Thyroid gland (tissue), 4 donors: ENCODE measurements at regions not wholly inside any gene's neighbourhood (a gene's known extent, or its start where the extent isn't known, plus 50 kb on each side); places are given as distances from the start of the nearest gene placed in this dataset.

Experiments used
- DNase-seq, 2 donors: peaks; one replicate each; pipeline ENCODE4 v3.0.0-alpha.2; 2019
- H3K27ac ChIP-seq, 3 donors: fragments of 200-600 bp; sonication (generic); 1 replicate in 2 of 3; 2 replicates in 1 of 3; pipeline ENCODE4 v1.5.1; 2016 to 2019; ENCODE audit warnings: mild to moderate bottlenecking in 1 of 3, moderate library complexity in 1 of 3
- H3K27me3 ChIP-seq: fragments of 200-600 bp; sonication (generic); one replicate; pipeline ENCODE4 v1.5.1; 2019
- H3K36me3 ChIP-seq, 2 donors: fragments of 200-600 bp; sonication (generic); one replicate each; pipeline ENCODE4 v1.5.1; 2016 to 2019
- H3K4me1 ChIP-seq, 2 donors: fragments of 200-600 bp; sonication (generic); one replicate each; pipeline ENCODE4 v1.5.1; 2017 to 2019
- H3K4me3 ChIP-seq, 3 donors: fragments of 200-600 bp; sonication (generic); replicated peaks in 1 of 3; 1 replicate in 2 of 3; 2 replicates in 1 of 3; pipeline ENCODE4 v1.5.1; 2016; ENCODE audit warnings: mild to moderate bottlenecking in 1 of 3
- H3K9me3 ChIP-seq: fragments of 200-600 bp; sonication (generic); one replicate; pipeline ENCODE4 v1.5.1; 2017
- CTCF ChIP-seq, 6 experiments: fragments of 200-600 bp in 3 of 6; fragments of 450-650 bp in 3 of 6; sonication (generic) in 3 of 6; IDR thresholded peaks; one replicate each; pipeline ENCODE4 v1.5.1; 2016 to 2019; ENCODE audit warnings: antibody characterized with exemption in 6 of 6, mild to moderate bottlenecking in 2 of 6, inconsistent platforms in 1 of 6, moderate library complexity in 1 of 6
- POLR2A ChIP-seq, 2 donors: fragments of 450-650 bp; IDR thresholded peaks; one replicate each; pipeline ENCODE4 v1.6.1; 2017; ENCODE audit warnings: antibody characterized with exemption in 2 of 2, mild to moderate bottlenecking in 2 of 2, moderate library complexity in 1 of 2
- WGBS, 2 donors: methylation state at CpG; one replicate each; pipeline ENCODE4 v1.1.5; 2017; 5-methylcytosine and 5-hydroxymethylcytosine counted together
- intact Hi-C: fragments of 100-400 bp; cut with DNase I; formaldehyde crosslinking; loops from one replicate; pipeline ENCODE4 v1.15.1; 2023

GRCh38 chr22:20654343-20655208 is 119.3 kb upstream of the SERPIND1 start:
- 60 to 76% methylated on average over 14 to 18 of the region's 20 CpGs for WGBS, 2 donors
- peak; percentile 90 for DNase-seq
- Histone ChIP-seq H3K27ac (peak overlapping the region in 2 of 3 donors; percentile 8 to 48), H3K4me3 (no peak overlapping the region), H3K9me3 (no peaks in the 10 kb centered on the region), H3K27me3 (no peaks in the 10 kb centered on the region), H3K4me1 (peaks cover 7 to 10% of the 10 kb centered on the region in 2 donors), H3K36me3 (no peaks in the 10 kb centered on the region)
- TF ChIP-seq POLR2A (IDR thresholded peaks at IDR 0.05) (no peak), CTCF (IDR thresholded peaks at IDR 0.05) (no peak)
- intact Hi-C loops = no loop called here

- H3K4me1 ChIP-seq = peaks cover 7 to 10% of the 10 kb centered on the region in 2 donors
- intact Hi-C loops = no loop called here
- no peaks in the 10 kb centered on the region for H3K9me3 ChIP-seq
- no peak overlapping the region for H3K4me3 ChIP-seq
- H3K27ac ChIP-seq = peak overlapping the region in 2 of 3 donors; percentile 48
- H3K36me3 ChIP-seq = no peaks in the 10 kb centered on the region
- DNase-seq = no peak
- TF ChIP-seq CTCF (IDR thresholded peaks at IDR 0.05) (no peak), POLR2A (IDR thresholded peaks at IDR 0.05) (no peak)
- H3K27me3 ChIP-seq = no peaks in the 10 kb centered on the region
These were observed 118.3 kb upstream of the SERPIND1 start for GRCh38 chr22:20655623-20656022.

GRCh38 chr22:20656516-20656901 is 117.4 kb upstream of the SERPIND1 start:
- no peaks in the 10 kb centered on the region for H3K9me3 ChIP-seq
- WGBS, 2 donors = 96% methylated on average over 12 of the region's 12 CpGs
- TF ChIP-seq CTCF (IDR thresholded peaks at IDR 0.05) (no peak), POLR2A (IDR thresholded peaks at IDR 0.05) (no peak)
- H3K27ac ChIP-seq = no peak overlapping the region
- intact Hi-C loops = no loop called here
- H3K27me3 ChIP-seq = no peaks in the 10 kb centered on the region
- no peak for DNase-seq
- no peak overlapping the region for H3K4me3 ChIP-seq
- no peaks in the 10 kb centered on the region for H3K36me3 ChIP-seq
- peaks cover 7 to 10% of the 10 kb centered on the region in 2 donors for H3K4me1 ChIP-seq

DNA sequence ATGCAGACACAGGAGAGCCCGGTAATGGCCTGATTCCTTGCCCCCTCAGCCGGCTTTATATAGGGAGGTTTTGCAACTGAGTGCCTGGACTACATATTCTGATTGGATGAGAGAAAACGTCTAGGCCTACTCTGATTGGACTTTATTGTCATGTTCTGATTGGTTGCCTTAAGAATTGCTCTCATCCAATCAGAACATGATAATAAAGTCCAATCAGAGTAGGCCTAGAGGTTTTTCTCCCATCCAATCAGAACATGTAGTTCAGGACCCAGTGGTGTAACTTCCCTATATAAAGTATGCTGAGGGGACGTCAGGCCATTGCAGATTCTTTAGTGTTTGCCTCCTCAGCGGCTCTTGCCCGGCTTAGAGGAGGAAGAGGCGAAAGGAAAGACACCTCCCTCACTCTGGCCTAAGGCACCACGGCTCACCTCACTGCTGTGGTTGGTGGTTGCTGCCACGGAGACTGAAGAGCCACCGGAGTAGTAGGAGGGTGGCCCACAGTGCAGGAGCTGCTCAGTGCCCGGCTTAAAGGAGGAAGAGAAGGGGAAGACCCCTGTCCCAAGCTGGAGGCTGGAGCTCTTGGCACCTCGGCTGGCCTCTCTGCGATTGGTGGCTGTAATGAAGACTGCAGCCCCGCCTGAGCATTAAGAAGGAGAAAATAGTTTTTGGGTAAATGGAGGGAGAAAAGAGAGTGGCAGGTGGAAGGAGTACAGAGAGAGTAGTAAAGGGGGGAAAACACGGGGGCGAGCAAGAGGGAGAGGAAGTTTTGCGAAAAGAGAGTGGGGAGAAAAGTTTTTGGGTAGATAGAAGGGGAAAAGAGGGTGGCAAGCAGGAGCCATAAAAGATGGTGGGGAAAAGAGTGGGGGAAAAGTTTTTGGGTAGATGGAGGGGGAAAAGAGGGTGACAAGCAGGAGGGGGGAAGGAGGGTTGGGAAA is 116.7 kb upstream of the SERPIND1 start:
- no peak for DNase-seq
- Histone ChIP-seq H3K9me3 (no peaks in the 10 kb centered on the region), H3K27me3 (no peaks in the 10 kb centered on the region), H3K27ac (no peak overlapping the region), H3K4me1 (peaks cover 7 to 10% of the 10 kb centered on the region in 2 donors), H3K4me3 (no peak overlapping the region), H3K36me3 (no peaks in the 10 kb centered on the region)
- intact Hi-C loops = no loop called here
- TF ChIP-seq POLR2A (IDR thresholded peaks at IDR 0.05) = no peak
- TF ChIP-seq CTCF (IDR thresholded peaks at IDR 0.05) = no peak
- 84 to 92% methylated on average over 16 to 17 of the region's 17 CpGs for WGBS, 2 donors
